Liver (tissue), 8 donors: ENCODE measurements at regions not wholly inside any gene's neighbourhood (a gene's known extent, or its start where the extent isn't known, plus 50 kb on each side); places are given as distances from the start of the nearest gene placed in this dataset.

Experiments
- DNase-seq: peaks from one replicate; pipeline ENCODE4 v3.0.0-alpha.2; 2017; ENCODE audit warnings: low spot score
- H3K27ac ChIP-seq, 2 donors: one replicate each; pipeline ENCODE4 v1.7.0; 2013; ENCODE audit warnings: inconsistent platforms in 2 of 2, low read length in 2 of 2, control low read depth in 1 of 2, low read depth in 1 of 2, mild to moderate bottlenecking in 1 of 2
- H3K27me3 ChIP-seq, 4 donors: one replicate each; pipeline versions ENCODE4 v1.6.1 to v1.7.0; 2013; ENCODE audit warnings: low read length in 3 of 4, inconsistent platforms in 1 of 4, mild to moderate bottlenecking in 1 of 4, moderate library complexity in 1 of 4; ENCODE audit not compliant: control insufficient read depth in 4 of 4, insufficient read depth in 4 of 4
- H3K36me3 ChIP-seq, 4 donors: one replicate each; pipeline versions ENCODE4 v1.6.1 to v1.7.0; 2013; ENCODE audit warnings: low read length in 3 of 4, mild to moderate bottlenecking in 3 of 4, low read depth in 1 of 4, moderate library complexity in 1 of 4; ENCODE audit not compliant: control insufficient read depth in 4 of 4, insufficient read depth in 3 of 4
- H3K4me1 ChIP-seq, 4 donors: one replicate each; pipeline versions ENCODE4 v1.6.1 to v1.7.0; 2013; ENCODE audit warnings: low read length in 3 of 4, mild to moderate bottlenecking in 3 of 4, moderate library complexity in 1 of 4; ENCODE audit not compliant: control insufficient read depth in 4 of 4, insufficient read depth in 4 of 4
- H3K4me3 ChIP-seq, 3 donors: one replicate each; pipeline versions ENCODE4 v1.6.1 to v1.7.0; 2013; ENCODE audit warnings: low read length in 3 of 3, control low read depth in 1 of 3, low read depth in 1 of 3, mild to moderate bottlenecking in 1 of 3
- H3K9ac ChIP-seq, 2 donors: one replicate each; pipeline ENCODE4 v1.7.0; 2013; ENCODE audit warnings: low read length in 2 of 2, mild to moderate bottlenecking in 2 of 2, moderate library complexity in 2 of 2, control low read depth in 1 of 2, low read depth in 1 of 2
- H3K9me3 ChIP-seq, 4 donors: one replicate each; pipeline versions ENCODE4 v1.6.1 to v1.7.0; 2013; ENCODE audit warnings: low read length in 3 of 4; ENCODE audit not compliant: control insufficient read depth in 4 of 4
- CTCF ChIP-seq: fragments of 150-350 bp; IDR thresholded peaks from 2 replicates; pipeline ENCODE4 v1.5.1; 2017; ENCODE audit warnings: improper control_type of control experiment, low read depth, low read length; ENCODE audit not compliant: missing input control
- GABPA ChIP-seq, 2 donors: IDR thresholded peaks in 1 of 2; conservative IDR thresholded peaks in 1 of 2; 2 replicates each; pipeline ENCODE4 v1.6.1; 2016; ENCODE audit warnings: antibody characterized with exemption in 2 of 2, mild to moderate bottlenecking in 1 of 2, moderate library complexity in 1 of 2
- HNF4G ChIP-seq: IDR thresholded peaks from 2 replicates; pipeline ENCODE4 v1.6.1; 2016; ENCODE audit warnings: antibody characterized with exemption
- JUND ChIP-seq, 2 donors: IDR thresholded peaks; 2 replicates each; pipeline ENCODE4 v1.6.1; 2016; ENCODE audit warnings: antibody characterized with exemption in 2 of 2
- NR2F2 ChIP-seq: IDR thresholded peaks from 2 replicates; pipeline ENCODE4 v1.6.1; 2016; ENCODE audit warnings: antibody characterized with exemption
- RAD21 ChIP-seq, 2 donors: IDR thresholded peaks; 2 replicates each; pipeline ENCODE4 v1.6.1; 2016; ENCODE audit warnings: antibody characterized with exemption in 2 of 2, mild to moderate bottlenecking in 2 of 2
- REST ChIP-seq: IDR thresholded peaks from 2 replicates; pipeline ENCODE4 v1.6.1; 2016; ENCODE audit warnings: antibody characterized with exemption, mild to moderate bottlenecking
- YY1 ChIP-seq: IDR thresholded peaks from 2 replicates; pipeline ENCODE4 v1.6.1; 2016; ENCODE audit warnings: antibody characterized with exemption, mild to moderate bottlenecking
- WGBS: extraction: QIAGEN DNeasy Blood & Tissue Kit; methylation state at CpG from one replicate; pipeline ENCODE4 v1.1.7; 2013; 5-methylcytosine and 5-hydroxymethylcytosine counted together
- TF ChIP-seq, protein P1 (sequence below): IDR thresholded peaks from 2 replicates; pipeline ENCODE4 v1.6.1; 2016; ENCODE audit warnings: antibody characterized with exemption
- donor health status: healthy.
- donor health status: healthy.
- donor health status: healthy.
- donor health status: healthy.
- donor health status: healthy.

DNA sequence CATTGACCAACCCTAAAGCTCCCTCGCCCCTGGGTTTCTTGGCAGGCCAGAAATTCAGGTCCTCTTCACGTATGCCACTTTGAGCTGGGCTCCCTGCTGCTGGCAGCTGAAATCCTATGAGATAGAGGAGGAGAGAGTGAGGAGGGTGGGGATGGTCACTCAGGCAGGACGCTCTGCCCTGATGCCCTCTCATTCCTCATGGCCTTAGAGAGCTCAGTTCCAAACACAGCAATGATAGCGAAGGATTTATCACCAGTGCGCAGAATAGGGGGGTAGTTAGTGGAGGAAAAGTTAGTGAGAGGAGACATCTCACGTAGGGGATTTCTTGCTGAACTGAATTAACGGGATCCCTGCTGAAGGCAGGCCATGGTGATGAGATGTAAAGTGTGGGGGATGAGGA lies 84.2 kb upstream of the PMEPA1 start:
- DNase-seq = no peak
- H3K4me1 ChIP-seq = no peaks in the 10 kb centered on the region
- H3K9me3 ChIP-seq = no peaks in the 10 kb centered on the region
- no peak overlapping the region for H3K27ac ChIP-seq
- H3K4me3 ChIP-seq = no peak overlapping the region
- 91% methylated on average over 7 of the region's 7 CpGs for WGBS
- H3K36me3 ChIP-seq = no peaks in the 10 kb centered on the region
- peaks cover 0 to 4% (median 0%) of the 10 kb centered on the region in 4 donors for H3K27me3 ChIP-seq
- no peak for TF ChIP-seq HNF4G
- no peak overlapping the region for H3K9ac ChIP-seq

- H3K27ac ChIP-seq = no peak overlapping the region
- H3K27me3 ChIP-seq = peaks cover 0 to 4% (median 0%) of the 10 kb centered on the region in 4 donors
- no peak overlapping the region for H3K9ac ChIP-seq
- H3K9me3 ChIP-seq = no peaks in the 10 kb centered on the region
- 85% methylated on average over 9 of the region's 9 CpGs for WGBS
- TF ChIP-seq HNF4G = no peak
- TF ChIP-seq JUND (IDR thresholded peaks at IDR 0.05) = no peak
- no peak for TF ChIP-seq RAD21 (IDR thresholded peaks at IDR 0.05)
- no peak for TF ChIP-seq GABPA (IDR thresholded peaks at IDR 0.05 in 1 of 2, conservative IDR thresholded peaks at IDR 0.05 in 1 of 2)
- H3K36me3 ChIP-seq = no peaks in the 10 kb centered on the region
- DNase-seq = no peak
- H3K4me3 ChIP-seq = no peak overlapping the region
- H3K4me1 ChIP-seq = no peaks in the 10 kb centered on the region
Observed at GRCh38 chr20:57793421-57793820, 83.6 kb upstream of the PMEPA1 start.

DNA sequence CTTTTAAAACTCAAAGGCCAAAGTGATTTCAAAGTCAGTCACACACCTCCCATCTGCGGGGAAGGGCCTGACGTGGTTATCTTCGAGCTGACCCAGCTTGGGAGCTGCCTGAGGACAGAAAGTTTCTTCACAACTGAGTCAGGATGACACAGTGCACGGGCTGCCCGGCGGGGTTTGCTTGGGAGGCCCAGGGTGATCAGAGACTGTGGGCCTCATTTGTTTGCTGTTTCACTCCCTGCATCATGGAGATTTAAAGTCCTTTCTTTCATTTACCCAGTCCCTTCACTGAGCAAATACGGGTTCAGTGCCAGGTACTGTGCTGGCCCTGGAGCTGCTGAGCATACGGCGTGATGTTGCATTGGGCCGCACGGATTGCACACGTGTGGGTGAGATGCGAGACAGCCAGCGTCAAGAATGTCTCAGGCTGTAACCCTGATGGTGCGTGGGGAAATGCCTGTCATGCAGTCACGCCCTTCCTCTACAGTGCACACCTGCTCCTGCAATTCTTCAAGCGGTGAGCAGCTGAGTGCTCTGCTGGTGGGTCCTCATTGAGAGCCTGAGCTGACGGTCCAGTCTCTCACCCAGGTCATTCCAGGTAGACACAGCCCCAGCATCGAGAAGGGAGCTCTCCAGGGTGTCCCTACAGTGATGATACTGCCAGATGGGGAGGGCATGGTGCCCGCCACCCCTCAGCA lies 82.7 kb upstream of the PMEPA1 start:
- no peak overlapping the region for H3K9ac ChIP-seq
- H3K9me3 ChIP-seq = no peaks in the 10 kb centered on the region
- TF ChIP-seq JUND (IDR thresholded peaks at IDR 0.05) (no peak), HNF4G (no peak), CTCF (no peak), REST (no peak), NR2F2 (no peak), YY1 (no peak), RAD21 (IDR thresholded peaks at IDR 0.05) (no peak)
- TF ChIP-seq, protein P1, sequence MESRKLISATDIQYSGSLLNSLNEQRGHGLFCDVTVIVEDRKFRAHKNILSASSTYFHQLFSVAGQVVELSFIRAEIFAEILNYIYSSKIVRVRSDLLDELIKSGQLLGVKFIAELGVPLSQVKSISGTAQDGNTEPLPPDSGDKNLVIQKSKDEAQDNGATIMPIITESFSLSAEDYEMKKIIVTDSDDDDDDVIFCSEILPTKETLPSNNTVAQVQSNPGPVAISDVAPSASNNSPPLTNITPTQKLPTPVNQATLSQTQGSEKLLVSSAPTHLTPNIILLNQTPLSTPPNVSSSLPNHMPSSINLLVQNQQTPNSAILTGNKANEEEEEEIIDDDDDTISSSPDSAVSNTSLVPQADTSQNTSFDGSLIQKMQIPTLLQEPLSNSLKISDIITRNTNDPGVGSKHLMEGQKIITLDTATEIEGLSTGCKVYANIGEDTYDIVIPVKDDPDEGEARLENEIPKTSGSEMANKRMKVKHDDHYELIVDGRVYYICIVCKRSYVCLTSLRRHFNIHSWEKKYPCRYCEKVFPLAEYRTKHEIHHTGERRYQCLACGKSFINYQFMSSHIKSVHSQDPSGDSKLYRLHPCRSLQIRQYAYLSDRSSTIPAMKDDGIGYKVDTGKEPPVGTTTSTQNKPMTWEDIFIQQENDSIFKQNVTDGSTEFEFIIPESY = no peak
- WGBS = 71% methylated on average over 20 of the region's 20 CpGs
- no peak overlapping the region for H3K4me3 ChIP-seq
- no peak overlapping the region for H3K27ac ChIP-seq
- no peaks in the 10 kb centered on the region for H3K4me1 ChIP-seq
- DNase-seq = no peak
- peaks cover 0 to 4% (median 0%) of the 10 kb centered on the region in 4 donors for H3K27me3 ChIP-seq
- H3K36me3 ChIP-seq = no peaks in the 10 kb centered on the region
